Neural progenitor cell (in vitro differentiated cells): ENCODE measurements at regions not wholly inside any gene's neighbourhood (a gene's known extent, or its start where the extent isn't known, plus 50 kb on each side); places are given as distances from the start of the nearest gene placed in this dataset.
A peak's percentile ranks its signal among the peaks of the same experiment; 100 is the strongest.

Source experiments
- DNase-seq: peaks from one replicate; pipeline ENCODE4 v3.0.0-alpha.2; 2016; ENCODE audit warnings: low spot score
- H2AFZ ChIP-seq: fragments of 200-600 bp; sonication (generic); replicated peaks from 2 replicates; pipeline ENCODE4 v1.6.1; 2016; ENCODE audit warnings: antibody characterized with exemption
- H3F3A ChIP-seq: fragments of 200-600 bp; sonication (generic); 2 replicates; pipeline ENCODE4 v1.6.1; 2016; ENCODE audit warnings: antibody characterized with exemption, low read depth
- H3K27ac ChIP-seq: fragments of 200-600 bp; sonication (generic); 2 replicates; pipeline ENCODE4 v1.5.1; 2016; ENCODE audit warnings: mild to moderate bottlenecking
- H3K27me3 ChIP-seq: fragments of 200-600 bp; sonication (generic); 2 replicates; pipeline ENCODE4 v1.6.1; 2016; ENCODE audit warnings: mild to moderate bottlenecking, moderate library complexity
- H3K36me3 ChIP-seq: fragments of 200-600 bp; sonication (generic); 2 replicates; pipeline ENCODE4 v1.5.1; 2016
- H3K4me1 ChIP-seq: fragments of 200-600 bp; sonication (generic); 2 replicates; pipeline ENCODE4 v1.6.1; 2016; ENCODE audit warnings: mixed run types
- H3K4me2 ChIP-seq: fragments of 200-600 bp; sonication (generic); 2 replicates; pipeline ENCODE4 v1.6.1; 2016
- H3K4me3 ChIP-seq: fragments of 200-600 bp; sonication (generic); 2 replicates; pipeline ENCODE4 v1.5.1; 2016
- H3K79me2 ChIP-seq: fragments of 200-600 bp; sonication (generic); 2 replicates; pipeline ENCODE4 v1.6.1; 2016; ENCODE audit warnings: low read depth
- H3K9ac ChIP-seq: fragments of 200-600 bp; sonication (generic); 2 replicates; pipeline ENCODE4 v1.6.1; 2016
- H3K9me3 ChIP-seq: fragments of 200-600 bp; sonication (generic); 2 replicates; pipeline ENCODE4 v1.5.1; 2016; ENCODE audit warnings: low read depth
- H4K20me1 ChIP-seq: fragments of 200-600 bp; sonication (generic); 2 replicates; pipeline ENCODE4 v1.6.1; 2016; ENCODE audit warnings: low read depth
- H3K27ac Mint-ChIP-seq: 3 replicates; pipeline ENCODE4 v1.8.0; 2021; ENCODE audit warnings: mixed read lengths
- H3K27me3 Mint-ChIP-seq: 2 replicates; pipeline ENCODE4 v1.8.0; 2022; ENCODE audit warnings: low read depth, mild to moderate bottlenecking, inconsistent platforms, moderate library complexity, mixed read lengths; ENCODE audit not compliant: insufficient read depth
- H3K36me3 Mint-ChIP-seq: 3 replicates; pipeline ENCODE4 v1.8.0; 2021; ENCODE audit warnings: mixed read lengths
- H3K4me1 Mint-ChIP-seq: 3 replicates; pipeline ENCODE4 v1.8.0; 2021; ENCODE audit warnings: mixed read lengths
- H3K4me3 Mint-ChIP-seq: 3 replicates; pipeline ENCODE4 v1.8.0; 2021; ENCODE audit warnings: mild to moderate bottlenecking, moderate library complexity, mixed read lengths
- H3K9me3 Mint-ChIP-seq: 3 replicates; pipeline ENCODE4 v1.8.0; 2020; ENCODE audit warnings: mixed read lengths
- EZH2 ChIP-seq: fragments of 200-600 bp; sonication (generic); IDR thresholded peaks from 2 replicates; pipeline ENCODE4 v1.6.1; 2017; ENCODE audit warnings: antibody characterized with exemption, mild to moderate bottlenecking, moderate library complexity
- EZH2phosphoT487 ChIP-seq: fragments of 200-600 bp; sonication (generic); IDR thresholded peaks from 2 replicates; pipeline ENCODE4 v1.6.1; 2017; ENCODE audit warnings: antibody characterized with exemption
- TF ChIP-seq, protein P1 (sequence below): fragments of 200-600 bp; sonication (generic); IDR thresholded peaks from 2 replicates; pipeline ENCODE4 v1.5.1; 2017; ENCODE audit warnings: antibody characterized with exemption, mild to moderate bottlenecking

DNA sequence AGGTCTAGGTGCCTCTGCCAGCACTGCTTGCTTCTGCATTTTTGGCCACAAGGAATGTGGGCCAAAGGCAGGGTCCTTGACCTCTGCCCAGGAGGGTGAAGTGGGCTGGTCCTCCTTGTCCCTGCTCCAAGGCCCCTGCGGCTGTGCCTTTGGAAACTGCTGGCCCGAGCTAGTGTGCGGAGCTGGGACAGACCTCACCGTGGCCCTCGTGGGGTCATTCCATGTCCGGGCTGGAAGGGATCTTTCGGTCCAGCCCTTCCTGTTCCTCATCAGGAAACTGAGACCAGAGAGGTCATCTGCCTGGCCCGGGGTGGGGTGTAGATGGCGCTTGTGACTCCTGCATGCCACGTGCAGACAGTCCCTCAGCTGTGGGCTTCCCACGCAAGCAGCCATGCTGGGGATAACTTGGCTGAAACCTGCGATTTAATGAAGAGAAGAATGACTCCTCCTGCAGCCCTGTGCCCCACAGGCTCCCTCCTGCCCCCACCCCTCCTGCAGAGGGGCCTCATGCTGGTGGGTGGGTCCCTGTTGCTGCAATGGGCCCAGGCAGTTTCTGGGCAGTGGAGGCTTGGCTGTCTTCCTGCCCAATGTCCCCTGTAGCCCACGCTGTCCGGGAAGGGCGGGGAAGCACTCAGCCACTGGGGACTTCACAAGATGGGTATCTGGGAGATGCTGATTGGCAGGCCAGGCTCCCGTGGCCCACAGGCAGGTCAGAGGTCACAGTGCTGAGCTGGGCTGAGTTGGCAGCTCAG lies 245.2 kb downstream of the SEC14L1 start:
- H3K9me3 ChIP-seq = no peaks in the 10 kb centered on the region
- H3K79me2 ChIP-seq = peaks cover 96% of the 10 kb centered on the region
- H3K4me1 Mint-ChIP-seq = peaks cover 84% of the 10 kb centered on the region
- H3K36me3 ChIP-seq = no peaks in the 10 kb centered on the region
- H4K20me1 ChIP-seq = peaks cover 95% of the 10 kb centered on the region
- no peaks in the 10 kb centered on the region for H3K27me3 ChIP-seq
- no peak overlapping the region for H3K27ac Mint-ChIP-seq
- no peak overlapping the region for H3K4me3 ChIP-seq
- TF ChIP-seq EZH2 (no peak), EZH2phosphoT487 (no peak)
- TF ChIP-seq, protein P1, sequence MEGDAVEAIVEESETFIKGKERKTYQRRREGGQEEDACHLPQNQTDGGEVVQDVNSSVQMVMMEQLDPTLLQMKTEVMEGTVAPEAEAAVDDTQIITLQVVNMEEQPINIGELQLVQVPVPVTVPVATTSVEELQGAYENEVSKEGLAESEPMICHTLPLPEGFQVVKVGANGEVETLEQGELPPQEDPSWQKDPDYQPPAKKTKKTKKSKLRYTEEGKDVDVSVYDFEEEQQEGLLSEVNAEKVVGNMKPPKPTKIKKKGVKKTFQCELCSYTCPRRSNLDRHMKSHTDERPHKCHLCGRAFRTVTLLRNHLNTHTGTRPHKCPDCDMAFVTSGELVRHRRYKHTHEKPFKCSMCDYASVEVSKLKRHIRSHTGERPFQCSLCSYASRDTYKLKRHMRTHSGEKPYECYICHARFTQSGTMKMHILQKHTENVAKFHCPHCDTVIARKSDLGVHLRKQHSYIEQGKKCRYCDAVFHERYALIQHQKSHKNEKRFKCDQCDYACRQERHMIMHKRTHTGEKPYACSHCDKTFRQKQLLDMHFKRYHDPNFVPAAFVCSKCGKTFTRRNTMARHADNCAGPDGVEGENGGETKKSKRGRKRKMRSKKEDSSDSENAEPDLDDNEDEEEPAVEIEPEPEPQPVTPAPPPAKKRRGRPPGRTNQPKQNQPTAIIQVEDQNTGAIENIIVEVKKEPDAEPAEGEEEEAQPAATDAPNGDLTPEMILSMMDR = no peak
- H3K27me3 Mint-ChIP-seq = peaks cover 5% of the 10 kb centered on the region
- H3F3A ChIP-seq = peaks cover 34% of the 10 kb centered on the region
- H3K27ac ChIP-seq = no peak overlapping the region
- H3K9me3 Mint-ChIP-seq = no peaks in the 10 kb centered on the region
- no peak overlapping the region for H3K9ac ChIP-seq
- no peaks in the 10 kb centered on the region for H3K36me3 Mint-ChIP-seq
- H3K4me1 ChIP-seq = peaks cover 74% of the 10 kb centered on the region
- no peak for DNase-seq
- no peak overlapping the region for H2AFZ ChIP-seq
- no peak overlapping the region for H3K4me3 Mint-ChIP-seq
- peak overlapping the region; percentile 13 for H3K4me2 ChIP-seq

DNA sequence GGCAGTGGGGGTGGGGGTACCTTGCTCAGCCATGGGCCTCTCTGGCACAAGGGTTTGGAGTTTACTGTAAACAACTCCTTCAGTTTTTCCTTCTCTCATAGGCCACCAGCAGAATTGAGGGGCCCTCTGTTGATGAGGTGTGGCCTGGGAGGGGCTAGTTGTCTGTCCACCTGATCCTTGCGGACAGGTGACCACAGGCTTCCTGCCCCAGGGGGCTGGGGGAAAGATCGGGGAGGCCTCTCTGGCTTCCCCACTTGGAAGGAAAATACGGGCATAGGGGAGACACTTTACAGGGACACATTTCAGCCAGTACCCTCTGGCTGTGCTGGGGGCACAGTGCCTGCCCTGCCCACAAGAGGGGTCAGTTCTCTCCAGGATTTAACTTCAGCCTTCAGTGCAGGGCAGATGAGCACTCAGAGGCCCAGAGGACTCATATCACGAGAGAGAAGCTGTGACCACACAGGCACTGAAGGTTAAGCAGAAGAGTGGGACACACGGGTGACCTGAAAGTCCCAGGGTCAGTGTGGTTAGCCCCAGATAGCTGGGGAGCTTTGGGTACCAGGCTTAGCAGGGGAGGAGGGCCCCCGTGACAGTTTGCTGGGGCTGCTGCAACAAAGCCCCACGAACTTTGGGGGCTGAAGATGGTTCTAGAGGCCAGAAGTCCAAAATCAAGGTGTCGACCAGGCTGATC lies 245.9 kb downstream of the SEC14L1 start:
- Histone ChIP-seq H3K4me3 (no peak overlapping the region), H3K4me1 (peaks cover 74% of the 10 kb centered on the region), H3K9me3 (no peaks in the 10 kb centered on the region), H2AFZ (no peak overlapping the region), H3F3A (peaks cover 39% of the 10 kb centered on the region), H3K9ac (no peak overlapping the region), H3K36me3 (no peaks in the 10 kb centered on the region), H3K27me3 (no peaks in the 10 kb centered on the region), H3K79me2 (peaks cover 95% of the 10 kb centered on the region), H3K4me2 (no peak overlapping the region), H3K27ac (no peak overlapping the region), H4K20me1 (peaks cover 95% of the 10 kb centered on the region)
- Mint-ChIP-seq H3K36me3 (no peaks in the 10 kb centered on the region), H3K9me3 (no peaks in the 10 kb centered on the region), H3K27ac (peak overlapping the region; percentile 13), H3K4me3 (no peak overlapping the region), H3K4me1 (peaks cover 83% of the 10 kb centered on the region), H3K27me3 (peaks cover 5% of the 10 kb centered on the region)
- no peak for DNase-seq
- TF ChIP-seq EZH2 (no peak), EZH2phosphoT487 (no peak)
- TF ChIP-seq, protein P1 = no peak

DNA sequence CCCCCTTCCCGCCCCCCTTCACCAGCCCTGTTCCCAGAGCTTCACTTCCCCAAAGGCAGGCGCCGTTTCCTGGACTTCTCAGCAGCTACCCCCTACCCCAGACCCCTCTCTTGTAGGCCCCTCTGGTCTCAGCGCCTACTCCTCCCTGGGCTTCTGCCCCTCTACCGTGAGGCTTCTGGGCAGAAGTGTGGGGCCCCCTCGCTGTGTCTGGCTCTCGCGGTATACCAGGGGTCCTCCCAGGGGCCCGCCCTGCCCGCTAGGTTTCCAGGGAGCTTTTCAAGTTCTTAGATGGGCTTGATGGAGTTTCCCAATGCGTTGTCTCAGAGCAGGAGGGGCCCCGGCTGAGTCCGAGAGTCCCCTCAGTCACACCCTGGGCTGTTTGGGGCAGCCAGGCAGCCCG lies 247.1 kb downstream of the SEC14L1 start:
- H3K9me3 ChIP-seq = no peaks in the 10 kb centered on the region
- Mint-ChIP-seq H3K36me3 (no peaks in the 10 kb centered on the region), H3K27ac (peak overlapping the region; percentile 31), H3K9me3 (no peaks in the 10 kb centered on the region), H3K4me3 (peak overlapping the region; percentile 52), H3K4me1 (peaks cover 82% of the 10 kb centered on the region), H3K27me3 (peaks cover 3% of the 10 kb centered on the region)
- H4K20me1 ChIP-seq = peaks cover 95% of the 10 kb centered on the region
- no peak overlapping the region for H3K27ac ChIP-seq
- peak overlapping the region; percentile 16 for H3K4me2 ChIP-seq
- no peaks in the 10 kb centered on the region for H3K27me3 ChIP-seq
- TF ChIP-seq EZH2 = no peak
- TF ChIP-seq, protein P1 = no peak
- no peak for TF ChIP-seq EZH2phosphoT487
- H3K79me2 ChIP-seq = peaks cover 89% of the 10 kb centered on the region
- no peak for DNase-seq
- H3K4me1 ChIP-seq = peaks cover 74% of the 10 kb centered on the region
- no peaks in the 10 kb centered on the region for H3K36me3 ChIP-seq
- peaks cover 46% of the 10 kb centered on the region for H3F3A ChIP-seq
- no peak overlapping the region for H2AFZ ChIP-seq
- H3K4me3 ChIP-seq = no peak overlapping the region
- no peak overlapping the region for H3K9ac ChIP-seq
